GM21737 (cell line): ENCODE measurements at regions not wholly inside any gene's neighbourhood (a gene's known extent, or its start where the extent isn't known, plus 50 kb on each side); places are given as distances from the start of the nearest gene placed in this dataset.

Source experiments
- ATAC-seq: cut with Tn5 transposase; IDR thresholded peaks from one replicate; pipeline ENCODE4 v1.9.1; 2021; ENCODE audit warnings: mild to moderate bottlenecking, moderate library complexity; ENCODE audit not compliant: unreplicated experiment

- ATAC-seq, result no peak
Observed at GRCh38 chr16:86389566-86390328, 120.6 kb upstream of the FOXF1 start.

GRCh38 chr16:86390335-86390734 lies 120.0 kb upstream of the FOXF1 start:
- no peak for ATAC-seq

- no peak for ATAC-seq
Observed at GRCh38 chr16:86391486-86391885, 118.8 kb upstream of the FOXF1 start.

- ATAC-seq, result no peak
Observed at GRCh38 chr16:86391984-86392383, 118.3 kb upstream of the FOXF1 start.

GRCh38 chr16:86392436-86393152 lies 117.7 kb upstream of the FOXF1 start:
- no peak for ATAC-seq

- ATAC-seq, result no peak
Observed at GRCh38 chr16:86393907-86394626, 116.3 kb upstream of the FOXF1 start.

GRCh38 chr16:86395477-86395876 lies 114.8 kb upstream of the FOXF1 start:
- ATAC-seq, result no peak

- no peak for ATAC-seq
Observed at GRCh38 chr16:86396422-86396821, 113.9 kb upstream of the FOXF1 start.

- no peak for ATAC-seq
Observed at GRCh38 chr16:86396901-86397311, 113.4 kb upstream of the FOXF1 start.

- ATAC-seq, result no peak
Observed at GRCh38 chr16:86398201-86398600, 112.1 kb upstream of the FOXF1 start.

DNA sequence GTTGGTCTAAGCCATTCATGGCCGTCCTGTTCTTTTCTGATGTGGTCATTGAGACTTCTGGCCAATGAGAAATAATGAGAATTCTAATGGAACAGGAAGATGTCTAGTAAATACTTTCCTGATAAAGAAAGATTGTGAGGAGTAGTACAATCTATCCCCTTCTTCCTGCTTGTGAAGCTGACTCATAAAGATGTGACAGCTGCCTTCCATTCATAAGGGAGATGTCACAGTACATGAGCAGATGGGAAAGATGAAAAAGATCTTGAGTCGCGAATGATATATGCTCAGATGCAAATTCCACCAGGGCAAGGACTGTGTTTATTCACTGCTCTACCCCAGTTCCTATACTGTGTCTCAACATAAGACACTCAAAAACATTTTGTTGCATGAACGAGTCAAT lies 111.7 kb upstream of the FOXF1 start:
- no peak for ATAC-seq

DNA sequence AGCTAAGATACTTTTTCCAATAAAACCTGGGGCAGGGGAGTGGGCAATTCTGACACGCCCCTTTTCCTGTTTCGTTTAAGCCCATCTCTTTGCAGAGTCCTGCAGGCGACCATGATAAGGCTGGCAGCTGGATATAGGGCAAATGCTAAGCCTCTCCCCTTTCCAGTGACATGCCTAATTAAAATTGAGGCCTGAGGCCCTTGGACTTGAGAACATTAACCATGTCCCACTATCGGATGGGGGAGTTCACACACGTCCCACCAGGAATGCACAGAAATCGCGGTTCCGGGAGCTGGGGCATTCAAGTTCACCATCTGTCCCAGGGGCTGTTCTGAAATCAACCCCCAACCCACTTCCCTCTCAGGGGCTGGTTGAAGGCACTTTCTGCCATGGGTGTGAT lies 109.2 kb upstream of the FOXF1 start:
- ATAC-seq, result no peak

- no peak for ATAC-seq
Observed at GRCh38 chr16:86403085-86403484, 107.2 kb upstream of the FOXF1 start.

DNA sequence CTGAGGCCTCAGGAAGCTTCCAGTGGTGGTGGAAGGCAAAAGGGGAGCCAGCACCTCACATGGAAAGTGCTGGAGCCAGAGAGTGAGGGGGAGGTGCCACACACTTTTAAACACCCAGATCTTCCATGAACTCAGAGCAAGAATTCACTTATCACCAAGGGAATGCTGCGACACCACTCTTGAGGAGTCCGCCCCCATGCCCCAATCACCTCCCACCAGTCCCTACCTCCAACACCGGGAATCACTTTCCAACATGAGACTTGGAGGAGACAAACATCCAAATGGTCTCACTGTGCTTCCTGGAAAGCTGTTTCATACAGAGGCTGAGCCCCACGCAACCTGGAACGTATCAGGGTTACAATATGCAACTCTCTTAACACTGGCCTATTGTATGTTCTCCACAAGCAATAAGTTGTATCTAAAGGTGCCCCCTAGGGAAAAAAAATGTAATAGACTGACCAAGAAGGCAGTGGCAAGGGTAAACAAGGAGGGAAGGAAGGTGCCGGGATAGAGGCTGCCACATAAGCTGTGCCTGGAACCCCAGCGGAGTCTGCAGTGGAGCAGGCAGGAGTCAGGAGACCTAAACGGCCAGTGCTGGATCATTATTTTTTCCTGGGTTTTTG lies 106.7 kb upstream of the FOXF1 start:
- ATAC-seq, result no peak

GRCh38 chr16:86404678-86405077 lies 105.6 kb upstream of the FOXF1 start:
- ATAC-seq, result no peak

- no peak for ATAC-seq
Observed at GRCh38 chr16:86405319-86405718, 105.0 kb upstream of the FOXF1 start.

GRCh38 chr16:86406056-86406455 lies 104.3 kb upstream of the FOXF1 start:
- no peak for ATAC-seq

GRCh38 chr16:86408685-86409084 lies 101.6 kb upstream of the FOXF1 start:
- no peak for ATAC-seq

GRCh38 chr16:86410081-86410480 lies 100.2 kb upstream of the FOXF1 start:
- ATAC-seq, result no peak

DNA sequence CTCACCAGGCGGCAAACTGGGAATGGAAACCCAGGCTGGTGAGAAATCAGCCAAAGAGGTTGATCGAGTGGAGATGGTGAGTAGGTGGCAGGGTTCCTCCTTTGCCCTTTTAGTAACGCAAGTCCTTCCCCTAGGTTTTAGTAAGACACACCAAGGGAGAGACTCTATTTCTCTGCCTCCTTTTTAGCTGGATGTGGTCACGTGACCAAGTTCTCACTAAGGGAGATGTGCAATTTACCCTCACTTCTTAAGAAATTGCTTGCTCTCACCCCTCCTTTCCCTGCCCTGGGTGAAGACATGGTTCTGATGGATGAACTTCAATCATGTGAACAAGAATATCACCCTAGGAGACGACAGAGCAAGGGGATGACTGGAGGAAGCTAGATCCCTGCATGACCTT lies 99.8 kb upstream of the FOXF1 start:
- no peak for ATAC-seq

GRCh38 chr16:86411897-86412296 lies 98.4 kb upstream of the FOXF1 start:
- no peak for ATAC-seq
